Panc1 (cell line): ENCODE measurements at regions not wholly inside any gene's neighbourhood (a gene's known extent, or its start where the extent isn't known, plus 50 kb on each side); places are given as distances from the start of the nearest gene placed in this dataset.

Experiments
- ATAC-seq: fragments of 200-7000 bp; cut with Tn5 transposase; 2 replicates; pipeline ENCODE4 v1.9.1; 2020; ENCODE audit warnings: mild to moderate bottlenecking, moderate library complexity
- BruUV-seq: library from RNA; stranded (reverse); fragments of 400-500 nt; replicated peaks from 2 replicates; lab custom pipeline; 2021; lab: Mats Ljungman, UMichigan
- CTCF ChIA-PET: fragments of 300-600 bp; sonication (Branson Sonifier 250); formaldehyde crosslinking; loops from one replicate; lab custom pipeline; 2022; ENCODE audit warnings: antibody characterized with exemption; lab: Charles Lee
- POLR2A ChIA-PET: fragments of 300-600 bp; sonication (Branson Sonifier 250); formaldehyde crosslinking; loops from one replicate; lab custom pipeline; 2022; ENCODE audit warnings: antibody characterized with exemption; lab: Charles Lee
- DNase-seq: peaks from one replicate; pipeline ENCODE4 v3.0.0-alpha.2; 2010; ENCODE audit warnings: low read depth, low spot score
- H3K27ac ChIP-seq: 2 replicates; pipeline ENCODE4 v1.5.1; 2011; ENCODE audit warnings: mild to moderate bottlenecking, low read length, inconsistent platforms
- H3K27me3 ChIP-seq: fragments of 200-500 bp; sonication (Bioruptor generic); 2 replicates; pipeline ENCODE4 v1.6.0; 2014; ENCODE audit warnings: low read length, inconsistent platforms; ENCODE audit not compliant: control insufficient read depth, insufficient read depth
- H3K36me3 ChIP-seq: fragments of 200-500 bp; sonication (Bioruptor generic); 2 replicates; pipeline ENCODE4 v1.5.1; 2014; ENCODE audit warnings: inconsistent platforms, mild to moderate bottlenecking, low read length, moderate library complexity; ENCODE audit not compliant: control insufficient read depth, insufficient read depth
- H3K4me1 ChIP-seq: 2 replicates; pipeline ENCODE4 v1.5.1; 2011; ENCODE audit warnings: inconsistent platforms, mild to moderate bottlenecking, low read length, moderate library complexity; ENCODE audit not compliant: control insufficient read depth, insufficient read depth
- H3K4me3 ChIP-seq, 2 experiments: 2 replicates each; pipeline ENCODE4 v1.5.1; 2011 to 2012; ENCODE audit warnings: low read depth in 2 of 2, low read length in 2 of 2, mild to moderate bottlenecking in 2 of 2, inconsistent platforms in 1 of 2, moderate library complexity in 1 of 2
- H3K9me3 ChIP-seq: fragments of 200-500 bp; sonication (Bioruptor generic); 2 replicates; pipeline ENCODE4 v1.5.1; 2014; ENCODE audit warnings: low read depth, mild to moderate bottlenecking, inconsistent platforms, low read length, moderate library complexity; ENCODE audit not compliant: control insufficient read depth, insufficient read depth
- CTCF ChIP-seq: fragments of 450-650 bp; IDR thresholded peaks from 2 replicates; pipeline ENCODE4 v1.5.1; 2017; ENCODE audit warnings: mild to moderate bottlenecking
- POLR2AphosphoS5 ChIP-seq: IDR thresholded peaks from 2 replicates; pipeline ENCODE4 v1.6.1; 2012; ENCODE audit warnings: mild to moderate bottlenecking, low read depth, low read length, moderate library complexity
- REST ChIP-seq, 2 experiments: IDR thresholded peaks; 2 replicates each; pipeline ENCODE4 v1.6.1; 2011 to 2012; ENCODE audit warnings: low read depth in 2 of 2, control low read depth in 1 of 2, low read length in 1 of 2, mild to moderate bottlenecking in 1 of 2, moderate library complexity in 1 of 2; ENCODE audit not compliant: insufficient read depth in 1 of 2
- SIN3A ChIP-seq: IDR thresholded peaks from 2 replicates; pipeline ENCODE4 v1.6.1; 2012; ENCODE audit warnings: low read depth, mild to moderate bottlenecking, low read length, moderate library complexity, borderline replicate concordance; ENCODE audit not compliant: insufficient read depth
- TCF7L2 ChIP-seq: IDR thresholded peaks from 2 replicates; pipeline ENCODE4 v1.6.1; 2011; ENCODE audit warnings: mild to moderate bottlenecking, low read depth, low read length, inconsistent platforms
- in situ Hi-C: cut with HindIII; loops from 2 replicates; pipeline ENCODE4 v1.10.0; 2016; ENCODE audit warnings: low sequenced_read_pairs, low pct_unique_long_range_greater_than_20kb
- intact Hi-C: fragments of 100-400 bp; cut with micrococcal nuclease; formaldehyde crosslinking; loops from one replicate; pipeline ENCODE4 v1.10.0; 2022; ENCODE audit not compliant: unreplicated experiment

- CTCF ChIA-PET, result no interaction called here
- Histone ChIP-seq H3K27ac (no peak overlapping the region), H3K27me3 (no peaks in the 10 kb centered on the region), H3K4me3 (no peak overlapping the region), H3K9me3 (no peaks in the 10 kb centered on the region), H3K4me1 (no peaks in the 10 kb centered on the region), H3K36me3 (no peaks in the 10 kb centered on the region)
- intact Hi-C loops (no loop called here), in situ Hi-C loops (no loop called here)
- POLR2A ChIA-PET, result no interaction called here
- TF ChIP-seq SIN3A (no peak), CTCF (no peak), POLR2AphosphoS5 (no peak), REST (IDR thresholded peaks at IDR 0.05; ENCODE audit: insufficient read depth in 1 of 2, low read depth in 2 of 2, low read length in 1 of 2) (no peak), TCF7L2 (no peak)
- no peak for DNase-seq
- ATAC-seq, result no peak
- BruUV-seq, result no TSS peak
These were observed 384.3 kb downstream of the GPM6A start for GRCh38 chr4:175427751-175428150.

GRCh38 chr4:175431694-175432093, 380.4 kb downstream of the GPM6A start:
- CTCF ChIA-PET, result no interaction called here
- BruUV-seq, result no TSS peak
- Histone ChIP-seq H3K36me3 (no peaks in the 10 kb centered on the region), H3K4me3 (no peak overlapping the region), H3K27me3 (no peaks in the 10 kb centered on the region), H3K4me1 (no peaks in the 10 kb centered on the region), H3K9me3 (no peaks in the 10 kb centered on the region), H3K27ac (no peak overlapping the region)
- TF ChIP-seq CTCF, result no peak
- TF ChIP-seq POLR2AphosphoS5, result no peak
- no peak for TF ChIP-seq TCF7L2
- no peak for TF ChIP-seq REST (IDR thresholded peaks at IDR 0.05; ENCODE audit: insufficient read depth in 1 of 2, low read depth in 2 of 2, low read length in 1 of 2)
- no peak for TF ChIP-seq SIN3A
- no peak for DNase-seq
- ATAC-seq, result no peak
- POLR2A ChIA-PET, result no interaction called here
- in situ Hi-C loops (no loop called here), intact Hi-C loops (no loop called here)
